ENCODE measurements at regions not wholly inside any gene's neighbourhood (a gene's known extent, or its start where the extent isn't known, plus 50 kb on each side); places are given as distances from the start of the nearest gene placed in this dataset.

DNA sequence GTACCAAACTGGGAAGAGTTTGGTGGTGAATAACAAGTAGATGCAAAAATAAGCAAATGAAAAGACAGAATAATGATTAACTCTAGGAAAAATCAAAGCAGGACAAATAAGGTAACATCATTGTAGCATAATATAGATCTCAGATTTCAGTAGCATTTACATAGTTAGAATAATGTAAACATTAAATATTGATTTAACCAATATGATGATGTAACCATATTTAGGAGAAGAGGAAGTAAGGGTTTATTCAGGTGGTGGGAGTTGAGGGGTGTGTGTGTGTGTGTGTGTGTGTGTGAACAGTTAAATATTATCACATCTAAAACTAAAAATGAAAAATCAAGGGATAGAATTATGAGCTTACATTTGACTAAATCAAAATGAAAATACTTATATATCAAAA, 143.4 kb downstream of the NPR3 start:
- TF ChIP-seq ZBTB7A (IDR thresholded peaks at IDR 0.05; ENCODE audit: low read depth), result no peak
- no peak for TF ChIP-seq CREB1 (IDR thresholded peaks at IDR 0.05; ENCODE audit: low read depth)
- no peak for TF ChIP-seq TEAD4 (IDR thresholded peaks at IDR 0.05)
- TF ChIP-seq NFIC (IDR thresholded peaks at IDR 0.05), result no peak
- no peak for TF ChIP-seq YY1 (IDR thresholded peaks at IDR 0.05; ENCODE audit: low read depth)
- TF ChIP-seq CEBPB (IDR thresholded peaks at IDR 0.05), result no peak
- TF ChIP-seq, protein P1, sequence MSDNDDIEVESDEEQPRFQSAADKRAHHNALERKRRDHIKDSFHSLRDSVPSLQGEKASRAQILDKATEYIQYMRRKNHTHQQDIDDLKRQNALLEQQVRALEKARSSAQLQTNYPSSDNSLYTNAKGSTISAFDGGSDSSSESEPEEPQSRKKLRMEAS (IDR thresholded peaks at IDR 0.05), result no peak
- TF ChIP-seq EP300 (IDR thresholded peaks at IDR 0.05; ENCODE audit: borderline replicate concordance), result no peak
- no peak for TF ChIP-seq TAF1 (IDR thresholded peaks at IDR 0.05; ENCODE audit: low read depth)
- TF ChIP-seq, protein P2, sequence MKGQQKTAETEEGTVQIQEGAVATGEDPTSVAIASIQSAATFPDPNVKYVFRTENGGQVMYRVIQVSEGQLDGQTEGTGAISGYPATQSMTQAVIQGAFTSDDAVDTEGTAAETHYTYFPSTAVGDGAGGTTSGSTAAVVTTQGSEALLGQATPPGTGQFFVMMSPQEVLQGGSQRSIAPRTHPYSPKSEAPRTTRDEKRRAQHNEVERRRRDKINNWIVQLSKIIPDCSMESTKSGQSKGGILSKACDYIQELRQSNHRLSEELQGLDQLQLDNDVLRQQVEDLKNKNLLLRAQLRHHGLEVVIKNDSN (IDR thresholded peaks at IDR 0.05), result no peak
- no peak for TF ChIP-seq TCF12 (IDR thresholded peaks at IDR 0.05; ENCODE audit: low read depth)
- TF ChIP-seq RAD21 (IDR thresholded peaks at IDR 0.05; ENCODE audit: low read depth), result no peak
- no peak for TF ChIP-seq FOXM1 (IDR thresholded peaks at IDR 0.05; ENCODE audit: borderline replicate concordance, low read depth)
- TF ChIP-seq REST (IDR thresholded peaks at IDR 0.05; ENCODE audit: low read depth), result no peak
- no peak for TF ChIP-seq EGR1 (IDR thresholded peaks at IDR 0.05)

DNA sequence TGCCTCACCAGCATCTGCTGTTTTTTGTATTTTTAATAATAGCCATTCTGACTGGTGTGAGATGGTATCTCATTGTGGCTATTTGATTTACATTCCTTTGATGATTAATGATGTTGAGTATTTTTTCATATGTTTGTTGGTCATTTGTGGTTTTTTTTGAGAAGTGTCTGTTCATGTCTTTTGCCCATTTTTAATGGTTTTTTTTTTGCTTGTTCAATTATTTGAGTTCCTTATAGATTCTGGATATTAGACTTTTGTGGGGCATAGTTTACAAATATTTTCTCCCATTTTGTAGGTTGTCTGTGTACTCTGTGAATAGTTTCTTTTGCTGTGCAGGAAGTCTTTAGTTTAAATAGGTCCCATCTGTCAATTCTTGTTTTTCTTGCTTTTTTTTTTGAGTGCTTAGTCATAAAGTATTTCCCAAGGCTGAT, 148.1 kb downstream of the NPR3 start:
- no peak for TF ChIP-seq EGR1 (IDR thresholded peaks at IDR 0.05)
- TF ChIP-seq CREB1 (IDR thresholded peaks at IDR 0.05; ENCODE audit: low read depth), result no peak
- TF ChIP-seq TEAD4 (IDR thresholded peaks at IDR 0.05), result no peak
- TF ChIP-seq RAD21 (IDR thresholded peaks at IDR 0.05; ENCODE audit: low read depth), result no peak
- no peak for TF ChIP-seq TAF1 (IDR thresholded peaks at IDR 0.05; ENCODE audit: low read depth)
- TF ChIP-seq FOXM1 (IDR thresholded peaks at IDR 0.05; ENCODE audit: borderline replicate concordance, low read depth), result no peak
- no peak for TF ChIP-seq REST (IDR thresholded peaks at IDR 0.05; ENCODE audit: low read depth)
- TF ChIP-seq EP300 (IDR thresholded peaks at IDR 0.05; ENCODE audit: borderline replicate concordance), result no peak
- TF ChIP-seq NFIC (IDR thresholded peaks at IDR 0.05), result no peak
- TF ChIP-seq TCF12 (IDR thresholded peaks at IDR 0.05; ENCODE audit: low read depth), result no peak
- TF ChIP-seq, protein P2 (IDR thresholded peaks at IDR 0.05), result no peak
- no peak for TF ChIP-seq CEBPB (IDR thresholded peaks at IDR 0.05)
- no peak for TF ChIP-seq YY1 (IDR thresholded peaks at IDR 0.05; ENCODE audit: low read depth)
- TF ChIP-seq, protein P1 (IDR thresholded peaks at IDR 0.05), result no peak
- TF ChIP-seq ZBTB7A (IDR thresholded peaks at IDR 0.05; ENCODE audit: low read depth), result no peak

DNA sequence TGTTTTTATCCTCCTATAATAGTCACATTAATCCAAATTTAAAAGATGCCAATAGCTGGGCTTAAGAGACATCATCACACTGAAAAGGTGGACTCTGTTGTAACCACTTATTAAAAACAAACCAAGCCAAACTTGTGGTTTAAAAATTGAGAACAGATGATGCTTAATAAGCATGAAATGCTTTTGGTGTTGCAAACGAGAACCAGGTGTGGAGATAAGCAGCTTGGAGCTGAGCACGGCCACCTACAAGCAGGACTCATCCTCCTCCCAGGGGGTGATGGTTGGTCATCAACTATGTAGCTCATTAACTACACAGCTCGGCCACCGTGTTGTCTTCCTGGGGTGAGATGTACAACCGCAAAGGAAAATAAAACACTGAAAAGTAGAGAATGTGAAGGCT, 154.4 kb downstream of the NPR3 start:
- TF ChIP-seq TAF1 (IDR thresholded peaks at IDR 0.05; ENCODE audit: low read depth), result no peak
- TF ChIP-seq, protein P2 (IDR thresholded peaks at IDR 0.05), result no peak
- TF ChIP-seq EGR1 (IDR thresholded peaks at IDR 0.05), result no peak
- no peak for TF ChIP-seq EP300 (IDR thresholded peaks at IDR 0.05; ENCODE audit: borderline replicate concordance)
- no peak for TF ChIP-seq YY1 (IDR thresholded peaks at IDR 0.05; ENCODE audit: low read depth)
- no peak for TF ChIP-seq RAD21 (IDR thresholded peaks at IDR 0.05; ENCODE audit: low read depth)
- no peak for TF ChIP-seq REST (IDR thresholded peaks at IDR 0.05; ENCODE audit: low read depth)

- TF ChIP-seq TAF1 (IDR thresholded peaks at IDR 0.05; ENCODE audit: low read depth), result no peak
- no peak for TF ChIP-seq TCF12 (IDR thresholded peaks at IDR 0.05; ENCODE audit: low read depth)
- TF ChIP-seq EP300 (IDR thresholded peaks at IDR 0.05; ENCODE audit: borderline replicate concordance), result no peak
- no peak for TF ChIP-seq CEBPB (IDR thresholded peaks at IDR 0.05)
- TF ChIP-seq, protein P2 (IDR thresholded peaks at IDR 0.05), result no peak
- no peak for TF ChIP-seq EGR1 (IDR thresholded peaks at IDR 0.05)
- no peak for TF ChIP-seq NFIC (IDR thresholded peaks at IDR 0.05)
- TF ChIP-seq TEAD4 (IDR thresholded peaks at IDR 0.05), result no peak
- TF ChIP-seq REST (IDR thresholded peaks at IDR 0.05; ENCODE audit: low read depth), result no peak
- no peak for TF ChIP-seq ZBTB7A (IDR thresholded peaks at IDR 0.05; ENCODE audit: low read depth)
- no peak for TF ChIP-seq FOXM1 (IDR thresholded peaks at IDR 0.05; ENCODE audit: borderline replicate concordance, low read depth)
- TF ChIP-seq, protein P1 (IDR thresholded peaks at IDR 0.05), result no peak
- no peak for TF ChIP-seq CREB1 (IDR thresholded peaks at IDR 0.05; ENCODE audit: low read depth)
- no peak for TF ChIP-seq RAD21 (IDR thresholded peaks at IDR 0.05; ENCODE audit: low read depth)
- TF ChIP-seq YY1 (IDR thresholded peaks at IDR 0.05; ENCODE audit: low read depth), result no peak
Measured at GRCh38 chr5:32866138-32866537, 155.0 kb downstream of the NPR3 start.
